NCI-H2196 (cell line): ENCODE measurements at regions not wholly inside any gene's neighbourhood (a gene's known extent, or its start where the extent isn't known, plus 50 kb on each side); places are given as distances from the start of the nearest gene placed in this dataset.
"Not testable (repeated sequence)": the region's sequence is repeated elsewhere in the genome, so short reads cannot be mapped to it uniquely, and the experiment has no call there.

Experiments
- DNase-seq: peaks from one replicate; lab custom pipeline; 2025; ENCODE audit not compliant: unreplicated experiment; lab: John Stamatoyannopoulos, UW

DNA sequence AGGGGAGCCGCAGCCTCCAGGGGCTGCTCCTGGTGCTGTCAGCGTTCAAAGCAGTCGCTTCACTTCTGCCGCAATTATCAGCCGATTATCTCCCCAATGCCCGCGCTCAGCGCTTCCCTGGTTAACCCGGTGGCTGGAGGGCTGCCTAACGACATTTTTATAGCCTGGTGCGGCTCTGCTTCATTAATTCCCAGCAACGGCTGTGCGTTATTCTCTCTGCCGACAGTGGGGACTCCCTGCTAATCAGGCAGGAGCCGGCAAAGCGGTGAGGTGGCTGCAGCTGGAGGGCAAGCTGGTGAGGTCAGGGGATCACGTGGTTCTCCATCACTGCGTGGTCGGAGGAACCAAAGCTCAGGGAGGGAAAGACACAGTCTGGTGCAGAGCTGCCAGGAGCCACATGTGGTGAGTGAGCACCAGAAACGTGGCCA, 62.9 kb downstream of the GLRX5 start:
- no peak for DNase-seq

DNA sequence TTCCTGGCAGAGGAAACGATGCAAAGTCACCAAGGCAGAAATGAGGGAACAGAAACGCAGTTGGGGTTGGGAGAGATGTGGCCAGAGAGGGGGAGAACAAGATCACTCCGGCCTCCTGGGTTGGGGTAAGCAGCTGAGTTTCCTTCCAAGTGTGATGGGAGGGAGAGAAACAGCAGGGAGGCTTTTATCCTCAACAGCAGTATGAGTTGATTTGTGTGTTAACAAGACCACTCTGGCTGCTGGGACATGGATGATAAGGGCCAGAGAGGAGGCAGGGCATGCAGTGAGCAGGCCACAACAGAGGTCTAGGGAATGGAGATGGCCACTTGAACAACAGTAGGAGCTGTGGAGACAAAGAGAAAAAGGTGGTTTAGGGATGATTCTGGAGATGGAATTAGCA, 66.8 kb downstream of the GLRX5 start:
- DNase-seq = no peak

DNA sequence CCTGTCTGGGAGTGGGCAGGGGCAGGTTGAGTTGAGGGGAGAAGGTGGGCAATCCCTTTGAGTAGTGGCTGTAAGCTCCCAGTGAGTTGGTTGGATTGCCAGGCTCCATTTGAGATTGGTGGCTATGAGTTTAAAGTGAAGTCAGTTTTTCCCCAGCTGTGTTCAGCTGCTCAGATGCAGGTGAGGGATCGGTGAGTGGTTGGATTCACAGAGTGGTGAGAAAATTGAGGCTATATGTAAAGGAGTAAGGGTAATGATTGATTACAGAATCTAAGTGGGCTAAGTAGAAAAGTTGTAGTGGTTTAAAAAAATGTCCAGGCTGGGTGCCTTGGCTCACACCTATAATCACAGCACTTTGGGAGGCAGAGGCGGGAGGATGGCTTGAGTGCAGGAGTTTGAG, 68.6 kb downstream of the GLRX5 start:
- no peak for DNase-seq

DNA sequence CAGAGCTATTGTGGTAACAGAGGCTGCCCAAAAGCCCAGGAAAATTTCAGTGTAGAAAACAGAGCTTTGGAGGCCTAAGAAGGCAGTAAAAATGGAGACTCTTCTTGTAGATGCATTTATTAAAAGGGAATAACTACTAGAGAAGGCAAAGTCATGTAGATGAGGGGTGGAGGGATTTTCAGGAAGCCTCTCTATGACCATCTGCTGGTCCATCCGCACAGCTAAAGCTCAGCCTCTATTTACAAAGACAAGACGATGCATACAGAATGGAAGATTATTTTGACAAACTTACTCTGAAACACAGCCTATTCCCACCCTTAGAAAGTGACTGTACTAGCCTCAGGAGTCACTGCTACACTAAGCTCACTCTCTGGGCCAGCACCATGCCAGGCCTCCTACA, 71.4 kb downstream of the GLRX5 start:
- DNase-seq = no peak

DNA sequence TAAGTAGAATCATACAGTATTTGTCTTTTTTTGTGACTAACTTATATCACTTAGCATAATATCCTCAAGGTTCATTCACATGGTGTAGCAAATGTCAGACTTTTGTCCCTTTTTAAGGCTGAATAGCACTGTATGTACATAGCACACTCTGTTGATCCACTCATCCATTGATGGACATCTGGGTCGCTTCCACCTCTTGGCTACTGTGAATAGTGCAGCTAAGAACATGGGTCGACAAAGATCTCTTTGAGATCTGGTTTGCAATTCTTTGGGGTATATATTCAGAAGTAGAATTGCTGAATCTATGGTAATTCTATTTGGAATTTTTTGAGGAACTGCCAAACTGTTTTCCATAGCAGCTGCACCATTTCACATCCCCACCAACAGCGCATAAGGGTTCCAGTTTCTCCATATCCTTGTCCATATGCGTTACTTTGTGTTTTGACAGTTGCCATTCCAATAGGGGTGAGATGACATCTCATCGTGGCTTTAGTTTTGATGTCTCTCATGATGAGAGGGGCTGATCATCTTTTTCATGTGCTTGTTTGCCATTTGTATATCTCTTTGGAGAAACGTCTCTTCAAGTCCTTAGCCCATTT, 73.9 kb downstream of the GLRX5 start:
- no peak for DNase-seq

DNA sequence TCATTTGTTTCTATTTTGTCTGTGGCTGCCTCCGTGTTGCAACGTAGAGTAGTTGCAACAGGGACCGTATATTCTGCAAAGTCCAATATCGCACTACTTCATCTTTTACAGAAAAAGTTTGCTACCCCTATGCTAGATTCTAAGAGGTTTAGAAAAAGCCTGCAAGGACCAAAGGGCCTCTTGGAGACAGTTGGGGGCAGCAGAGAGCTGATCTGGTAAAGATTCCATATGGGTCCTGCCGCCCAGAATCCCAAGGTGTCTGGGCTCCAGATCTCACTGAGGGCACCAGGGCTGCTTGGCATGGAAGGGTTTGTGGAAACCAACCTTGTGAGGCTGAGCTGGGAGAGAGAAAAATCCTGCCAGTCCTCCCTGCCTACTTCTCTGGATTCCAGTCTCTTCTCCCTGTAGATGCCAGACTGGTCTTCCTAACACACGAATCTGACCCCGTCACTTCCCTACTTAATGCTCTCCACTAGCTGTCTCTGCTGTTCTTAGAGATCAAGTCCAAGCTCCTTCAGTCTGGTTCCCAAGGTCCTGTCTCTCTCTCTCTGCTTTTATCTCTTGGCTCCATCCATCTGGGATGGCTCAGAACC, 74.6 kb downstream of the GLRX5 start:
- peak; percentile 26 for DNase-seq

DNA sequence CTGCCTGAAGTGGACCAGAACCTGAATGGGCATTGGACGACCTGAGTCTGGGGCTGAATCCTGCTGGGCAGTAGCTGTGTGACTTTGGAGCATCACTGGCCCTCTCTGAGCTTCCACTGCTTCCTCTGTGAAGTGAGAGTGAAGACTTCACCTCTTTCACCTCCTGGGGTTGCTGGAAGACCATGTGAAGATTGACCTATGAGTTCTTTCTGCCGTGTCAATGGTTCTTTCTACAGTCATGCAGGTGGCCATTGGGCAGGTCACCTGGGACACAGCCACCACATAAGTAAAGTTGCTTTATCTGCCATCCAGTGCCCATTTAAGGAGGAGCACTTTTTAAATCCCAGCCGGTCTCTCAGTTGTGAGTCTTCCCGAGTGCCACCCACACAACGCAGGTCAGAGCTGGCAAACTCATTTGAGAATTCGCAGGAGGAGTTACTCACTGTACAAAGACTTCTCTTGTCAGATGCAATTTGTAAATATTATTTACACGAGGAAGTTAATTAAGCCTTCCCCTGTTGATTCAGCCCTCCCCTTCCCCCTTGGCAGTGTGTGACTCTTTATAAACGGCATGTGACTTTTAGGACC, 74.8 kb upstream of the TCL1B start:
- peak; percentile 0 for DNase-seq

DNA sequence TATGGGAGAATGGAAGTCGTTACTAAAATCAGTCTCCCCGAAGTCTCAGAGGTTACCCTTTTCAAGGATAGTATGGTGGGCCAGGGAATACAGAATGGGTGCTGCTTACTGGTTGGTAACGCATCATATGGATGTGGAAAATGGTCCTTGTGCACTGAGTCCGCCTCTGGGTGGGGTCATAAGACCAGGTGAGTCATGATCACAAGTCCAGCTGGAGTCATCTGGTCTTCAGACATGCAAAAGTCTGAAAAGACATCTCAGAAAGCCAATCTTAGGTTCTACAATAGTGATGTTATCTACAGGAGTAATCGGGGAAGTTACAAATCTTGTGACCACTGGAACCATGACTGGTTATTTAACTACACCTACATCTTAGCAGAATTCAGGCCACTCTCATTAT, 71.9 kb upstream of the TCL1B start:
- no peak for DNase-seq

DNA sequence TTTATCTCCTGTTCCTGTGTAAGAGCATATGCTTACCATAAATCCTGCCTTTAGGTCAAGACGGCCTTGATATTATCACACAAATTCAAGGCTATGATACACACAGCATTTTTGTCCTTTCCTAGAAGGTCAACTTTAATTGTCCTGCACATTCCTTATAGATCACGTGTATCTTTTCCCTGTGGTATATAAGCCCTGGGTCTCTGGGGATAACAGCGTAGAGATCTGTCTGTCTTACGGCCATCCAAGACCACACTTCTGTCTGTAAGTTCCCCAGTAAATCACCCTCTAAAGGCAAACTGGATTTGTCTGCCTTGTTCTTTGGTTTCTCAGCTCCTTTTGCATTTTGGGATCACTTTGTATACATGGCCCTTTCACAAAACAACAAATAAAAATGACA, 69.5 kb upstream of the TCL1B start:
- no peak for DNase-seq

DNA sequence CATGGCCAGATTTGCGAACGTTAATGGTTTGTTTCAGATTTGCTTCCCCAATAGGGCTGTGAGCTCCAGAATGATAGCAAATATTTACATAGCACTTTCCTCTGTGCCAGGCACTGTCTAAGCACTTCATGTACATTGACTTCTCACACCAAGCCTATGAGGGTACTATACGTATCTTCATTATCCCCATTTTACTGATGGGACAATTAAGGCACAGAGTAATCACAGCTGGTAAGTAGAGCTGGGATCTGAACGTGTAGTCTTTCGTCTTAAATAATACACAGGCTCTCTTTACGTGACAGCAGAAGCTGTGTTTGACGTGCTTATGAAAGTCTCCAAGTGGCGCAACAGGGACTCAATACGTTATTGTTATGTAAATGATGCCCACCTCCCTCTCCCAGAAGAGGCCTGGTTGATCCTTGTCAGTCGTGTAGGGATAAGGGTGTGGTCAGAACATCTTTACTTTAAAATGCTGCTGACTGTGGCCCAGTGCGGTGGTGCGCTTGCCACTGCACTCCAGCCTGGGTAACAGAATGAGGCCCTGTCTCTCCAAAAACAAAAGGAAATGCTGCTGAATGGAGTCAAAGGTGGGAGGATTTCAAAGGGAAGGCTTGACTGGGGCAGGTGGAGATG, 66.3 kb upstream of the TCL1B start:
- no peak for DNase-seq

DNA sequence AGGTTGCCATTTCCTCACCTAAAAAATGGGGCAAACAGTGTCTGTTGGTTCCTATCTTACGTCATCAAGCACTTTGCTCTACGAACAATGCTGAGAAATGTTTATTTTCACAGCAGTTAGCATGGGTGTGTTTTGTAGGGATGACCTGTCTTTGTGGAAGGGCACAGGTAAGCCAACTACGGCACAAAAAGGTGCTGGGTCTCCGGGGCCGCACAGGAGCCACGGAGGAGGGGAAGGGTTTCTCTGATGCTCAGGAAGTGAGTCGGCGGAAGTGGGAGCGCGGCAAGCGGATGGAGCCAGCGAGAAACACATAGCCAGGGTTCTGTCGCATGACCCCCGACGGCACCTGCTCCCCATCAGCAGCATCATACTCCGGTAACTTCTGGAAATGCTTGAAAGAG, 65.6 kb upstream of the TCL1B start:
- no peak for DNase-seq

DNA sequence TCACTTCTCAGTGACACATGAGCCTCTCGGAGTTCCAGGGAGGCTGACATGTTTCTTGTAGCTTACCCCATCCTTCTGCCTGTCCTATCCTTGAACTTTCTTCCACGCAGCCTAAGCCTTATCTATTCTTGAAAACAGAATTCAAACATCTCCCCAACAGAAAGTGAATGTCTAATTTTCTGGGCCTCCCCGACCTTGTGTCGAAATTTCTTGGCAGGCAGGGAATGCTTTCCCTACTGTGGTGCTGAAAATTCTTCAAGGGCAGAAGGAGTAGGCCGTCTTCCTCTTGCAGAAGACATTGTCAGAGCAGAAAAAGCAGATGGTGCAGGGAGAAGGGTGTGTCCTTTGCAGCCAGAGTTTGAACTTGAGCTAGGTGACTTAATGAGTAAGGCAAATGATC, 63.0 kb upstream of the TCL1B start:
- no peak for DNase-seq

DNA sequence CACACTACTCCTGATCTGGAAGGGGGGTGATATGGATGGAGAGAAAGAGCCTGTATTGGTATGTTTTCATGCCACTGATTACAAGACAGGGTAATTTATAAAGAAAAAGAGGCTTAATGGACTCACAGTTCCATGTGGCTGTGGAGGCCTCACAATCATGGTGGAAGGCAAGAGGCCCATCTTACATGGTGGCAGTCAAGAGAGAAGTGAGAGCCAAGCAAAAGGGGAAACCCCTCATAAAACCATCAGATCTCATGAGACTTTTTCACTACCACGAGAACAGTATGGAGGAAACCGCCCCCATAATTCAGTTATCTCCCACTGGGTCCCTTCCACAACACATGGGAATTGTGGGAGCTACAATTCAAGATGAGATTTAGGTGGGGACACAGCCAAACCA, 60.5 kb upstream of the TCL1B start:
- not testable (repeated sequence) for DNase-seq

DNA sequence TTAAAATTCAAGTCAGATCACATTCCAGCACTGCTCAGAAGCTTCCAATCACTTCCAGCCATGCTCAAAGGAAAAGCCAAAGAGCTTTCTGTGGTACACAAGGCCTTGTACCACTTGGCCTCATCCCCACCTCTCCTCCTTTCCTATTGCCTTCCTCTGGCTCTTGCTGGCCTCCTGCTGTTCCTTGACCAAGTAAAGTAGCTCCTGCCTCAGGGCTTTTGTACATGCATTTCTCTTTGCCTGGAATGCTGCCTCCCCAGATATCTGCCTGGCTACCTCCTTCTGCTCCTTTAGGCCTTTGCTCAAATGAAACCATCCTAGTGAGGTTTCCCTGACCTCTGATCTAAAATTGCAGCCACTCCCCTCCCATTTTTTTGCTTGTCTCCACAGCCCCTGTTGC, 51.2 kb upstream of the TCL1B start:
- DNase-seq = no peak
